ENCODE measurements at regions not wholly inside any gene's neighbourhood (a gene's known extent, or its start where the extent isn't known, plus 50 kb on each side); places are given as distances from the start of the nearest gene placed in this dataset.

DNA sequence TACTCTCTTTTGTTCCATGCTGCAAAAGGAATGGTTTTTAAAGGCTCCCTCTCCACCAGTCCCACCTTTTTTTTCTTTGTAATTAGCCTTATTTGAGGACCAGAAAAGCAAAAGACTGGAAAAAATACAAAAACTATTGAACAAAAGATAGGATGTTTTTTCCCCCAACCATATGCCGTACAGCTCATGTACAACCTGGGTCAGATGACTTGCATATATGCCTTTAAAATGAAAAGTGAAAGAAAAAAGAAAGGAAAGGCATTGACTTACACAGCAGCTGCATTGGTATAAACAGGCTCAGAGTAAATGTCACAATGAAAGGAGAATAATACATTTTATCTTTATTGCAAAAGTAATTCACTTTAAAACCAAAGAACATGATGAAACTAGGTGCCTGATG is 69.5 kb upstream of the CMC1 start:
- DNase-seq = no peak

- no peak for DNase-seq
These were observed 68.7 kb upstream of the CMC1 start for GRCh38 chr3:28172748-28173147.

DNA sequence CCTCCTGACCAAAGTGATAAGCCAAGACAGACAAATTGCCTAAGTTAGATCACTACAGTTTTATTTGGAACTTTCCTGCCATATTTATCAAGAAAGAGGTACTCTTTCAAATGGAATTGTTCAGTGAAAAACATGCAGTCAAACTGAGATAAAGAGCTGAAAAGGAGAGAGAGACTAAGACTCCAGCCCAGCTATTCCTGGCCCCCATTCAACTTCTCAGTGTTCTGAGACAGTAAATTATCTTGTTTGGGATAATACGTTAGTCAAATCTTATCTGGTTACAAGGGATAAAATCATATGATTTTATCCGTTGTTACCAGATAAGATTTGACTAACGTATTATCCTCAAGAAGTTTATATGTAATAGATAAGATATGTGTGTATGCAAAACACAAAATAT is 67.6 kb upstream of the CMC1 start:
- DNase-seq = no peak

DNA sequence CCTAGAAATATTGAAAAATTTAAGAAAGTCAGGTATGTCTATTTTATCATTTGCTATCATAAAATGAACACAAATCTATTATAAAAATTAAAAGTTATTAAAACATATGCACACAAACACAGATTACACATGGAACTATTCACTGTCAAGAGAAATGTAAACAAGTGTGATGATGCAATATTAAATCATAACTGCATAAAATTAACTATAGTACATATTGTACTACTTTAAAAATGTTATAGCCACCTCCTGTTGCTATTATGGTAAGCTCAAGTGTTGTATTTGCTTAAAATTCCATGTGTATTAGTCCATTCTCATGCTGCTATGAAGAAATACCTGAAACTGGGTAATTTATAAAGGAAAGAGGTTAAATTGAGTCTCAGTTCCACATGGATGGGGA is 54.7 kb upstream of the CMC1 start:
- no peak for DNase-seq

DNA sequence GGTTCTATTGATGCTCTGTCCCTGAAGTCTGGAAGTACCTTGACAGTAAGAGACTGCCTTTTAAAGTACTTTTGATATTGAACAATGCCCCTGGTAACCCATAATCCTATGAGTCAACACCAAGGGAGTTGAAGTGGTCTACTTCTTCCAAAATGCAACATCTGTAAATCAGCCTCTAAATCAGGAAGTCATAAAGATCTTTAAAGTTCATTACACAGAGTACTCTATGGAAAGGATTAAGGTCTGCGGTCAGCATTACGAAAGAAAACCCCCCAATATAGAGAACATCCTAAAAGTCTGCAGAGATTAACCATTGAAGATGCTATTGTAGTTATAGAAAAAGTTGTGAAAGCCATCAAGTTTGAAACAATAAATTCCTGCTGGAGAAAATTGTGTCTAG is 52.7 kb upstream of the CMC1 start:
- no peak for DNase-seq

GRCh38 chr3:28191363-28191762 is 50.1 kb upstream of the CMC1 start:
- no peak for DNase-seq
